ENCODE measurements at regions not wholly inside any gene's neighbourhood (a gene's known extent, or its start where the extent isn't known, plus 50 kb on each side); places are given as distances from the start of the nearest gene placed in this dataset.

DNA sequence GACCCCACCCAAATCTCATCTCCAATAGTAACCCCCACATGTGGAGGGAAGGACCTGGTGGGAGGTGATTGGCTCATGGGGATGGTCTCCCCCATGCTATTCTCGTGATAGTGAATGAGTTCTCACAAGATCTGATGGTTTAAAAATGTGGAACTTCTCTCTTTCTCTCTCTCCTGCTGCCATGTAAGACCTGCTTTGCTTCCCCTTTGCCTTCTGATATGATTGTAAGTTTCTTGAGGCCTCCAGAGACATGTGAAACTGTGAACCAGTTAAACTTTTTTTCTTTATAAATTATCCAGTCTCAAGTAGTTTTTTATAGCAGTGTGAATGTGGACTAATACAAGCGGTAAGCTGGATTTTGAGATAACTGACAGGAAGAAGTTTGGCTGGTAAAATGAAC lies 60.3 kb upstream of the MBNL1 start:
- no peaks in the 10 kb centered on the region for H3K36me3 Mint-ChIP-seq
- ATAC-seq = no peak
- no peaks in the 10 kb centered on the region for H3K27me3 Mint-ChIP-seq (ENCODE audit: low read depth)
- ChIA-PET CTCF (no interaction called here), POLR2A (no interaction called here)
- TF ChIP-seq ETV6 (CRISPR knock-in tag; IDR thresholded peaks at IDR 0.05) = no peak
- TF ChIP-seq ZNF423 (CRISPR knock-in tag; IDR thresholded peaks at IDR 0.05) = no peak
- TF ChIP-seq, protein P1, sequence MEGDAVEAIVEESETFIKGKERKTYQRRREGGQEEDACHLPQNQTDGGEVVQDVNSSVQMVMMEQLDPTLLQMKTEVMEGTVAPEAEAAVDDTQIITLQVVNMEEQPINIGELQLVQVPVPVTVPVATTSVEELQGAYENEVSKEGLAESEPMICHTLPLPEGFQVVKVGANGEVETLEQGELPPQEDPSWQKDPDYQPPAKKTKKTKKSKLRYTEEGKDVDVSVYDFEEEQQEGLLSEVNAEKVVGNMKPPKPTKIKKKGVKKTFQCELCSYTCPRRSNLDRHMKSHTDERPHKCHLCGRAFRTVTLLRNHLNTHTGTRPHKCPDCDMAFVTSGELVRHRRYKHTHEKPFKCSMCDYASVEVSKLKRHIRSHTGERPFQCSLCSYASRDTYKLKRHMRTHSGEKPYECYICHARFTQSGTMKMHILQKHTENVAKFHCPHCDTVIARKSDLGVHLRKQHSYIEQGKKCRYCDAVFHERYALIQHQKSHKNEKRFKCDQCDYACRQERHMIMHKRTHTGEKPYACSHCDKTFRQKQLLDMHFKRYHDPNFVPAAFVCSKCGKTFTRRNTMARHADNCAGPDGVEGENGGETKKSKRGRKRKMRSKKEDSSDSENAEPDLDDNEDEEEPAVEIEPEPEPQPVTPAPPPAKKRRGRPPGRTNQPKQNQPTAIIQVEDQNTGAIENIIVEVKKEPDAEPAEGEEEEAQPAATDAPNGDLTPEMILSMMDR (IDR thresholded peaks at IDR 0.05) = no peak
- TF ChIP-seq ATF6 (CRISPR knock-in tag; IDR thresholded peaks at IDR 0.05) = no peak
- TF ChIP-seq TP53 (CRISPR knock-in tag; IDR thresholded peaks at IDR 0.05) = no peak
- TF ChIP-seq ZNF138 (CRISPR knock-in tag; conservative IDR thresholded peaks at IDR 0.05) = no peak
- TF ChIP-seq, protein P2, sequence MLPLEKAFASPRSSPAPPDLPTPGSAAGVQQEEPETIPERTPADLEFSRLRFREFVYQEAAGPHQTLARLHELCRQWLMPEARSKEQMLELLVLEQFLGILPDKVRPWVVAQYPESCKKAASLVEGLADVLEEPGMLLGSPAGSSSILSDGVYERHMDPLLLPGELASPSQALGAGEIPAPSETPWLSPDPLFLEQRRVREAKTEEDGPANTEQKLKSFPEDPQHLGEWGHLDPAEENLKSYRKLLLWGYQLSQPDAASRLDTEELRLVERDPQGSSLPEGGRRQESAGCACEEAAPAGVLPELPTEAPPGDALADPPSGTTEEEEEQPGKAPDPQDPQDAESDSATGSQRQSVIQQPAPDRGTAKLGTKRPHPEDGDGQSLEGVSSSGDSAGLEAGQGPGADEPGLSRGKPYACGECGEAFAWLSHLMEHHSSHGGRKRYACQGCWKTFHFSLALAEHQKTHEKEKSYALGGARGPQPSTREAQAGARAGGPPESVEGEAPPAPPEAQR (CRISPR knock-in tag; IDR thresholded peaks at IDR 0.05) = no peak
- TF ChIP-seq JAZF1 (CRISPR knock-in tag; IDR thresholded peaks at IDR 0.05) = no peak
- TF ChIP-seq E2F4 (CRISPR knock-in tag; IDR thresholded peaks at IDR 0.05; ENCODE audit: borderline replicate concordance, low read depth) = no peak
- DNase-seq (ENCODE audit: low spot score) = no peak
- H3K9me3 Mint-ChIP-seq = no peaks in the 10 kb centered on the region
- no peak overlapping the region for H3K27ac Mint-ChIP-seq
- peaks cover 23% of the 10 kb centered on the region for H3K4me1 Mint-ChIP-seq
- H3K4me3 Mint-ChIP-seq = no peak overlapping the region

DNA sequence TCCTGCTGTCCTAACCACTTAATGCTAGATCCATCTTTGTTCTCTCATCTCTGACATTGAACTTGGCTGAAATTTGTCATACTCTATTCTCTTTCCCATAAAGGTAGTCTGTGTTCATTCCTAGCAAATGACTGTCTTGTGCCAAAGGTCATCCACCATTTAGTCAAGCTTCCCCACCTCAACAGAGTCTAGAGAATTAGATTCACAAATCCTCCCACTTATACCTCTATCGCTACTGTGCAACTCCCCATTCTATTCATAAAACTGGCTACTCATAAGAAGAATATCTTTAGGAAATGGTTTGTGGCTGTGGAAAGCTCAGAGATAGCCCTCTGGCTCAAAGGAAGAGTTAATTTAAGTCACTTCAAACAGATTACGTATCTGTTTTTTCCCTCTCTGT lies 59.7 kb upstream of the MBNL1 start:
- ATAC-seq (no peak), DNase-seq (ENCODE audit: low spot score) (no peak)
- ChIA-PET CTCF (no interaction called here), POLR2A (no interaction called here)
- no peak overlapping the region for H3K27ac Mint-ChIP-seq
- peaks cover 22% of the 10 kb centered on the region for H3K4me1 Mint-ChIP-seq
- no peaks in the 10 kb centered on the region for H3K9me3 Mint-ChIP-seq
- no peaks in the 10 kb centered on the region for H3K27me3 Mint-ChIP-seq (ENCODE audit: low read depth)
- no peak overlapping the region for H3K4me3 Mint-ChIP-seq
- H3K36me3 Mint-ChIP-seq = no peaks in the 10 kb centered on the region
- no peak for TF ChIP-seq TEAD4 (CRISPR knock-in tag; IDR thresholded peaks at IDR 0.05)
- TF ChIP-seq PRDM15 (CRISPR knock-in tag; IDR thresholded peaks at IDR 0.05) = no peak
- no peak for TF ChIP-seq SOX15 (CRISPR knock-in tag; IDR thresholded peaks at IDR 0.05)
- TF ChIP-seq GTF2I (CRISPR knock-in tag; conservative IDR thresholded peaks at IDR 0.05) = no peak
- no peak for TF ChIP-seq PRRX2 (CRISPR knock-in tag; IDR thresholded peaks at IDR 0.05)
- no peak for TF ChIP-seq ESRRA (CRISPR knock-in tag; IDR thresholded peaks at IDR 0.05; ENCODE audit: borderline replicate concordance)
- no peak for TF ChIP-seq ZNF416 (CRISPR knock-in tag; IDR thresholded peaks at IDR 0.05)
- no peak for TF ChIP-seq ZNF317 (CRISPR knock-in tag; IDR thresholded peaks at IDR 0.05; ENCODE audit: borderline replicate concordance, low read depth)
- TF ChIP-seq IRF2 (CRISPR knock-in tag; IDR thresholded peaks at IDR 0.05; ENCODE audit: borderline replicate concordance, low read depth) = no peak
- no peak for TF ChIP-seq ZNF671 (CRISPR knock-in tag; IDR thresholded peaks at IDR 0.05)
- TF ChIP-seq, protein P3, sequence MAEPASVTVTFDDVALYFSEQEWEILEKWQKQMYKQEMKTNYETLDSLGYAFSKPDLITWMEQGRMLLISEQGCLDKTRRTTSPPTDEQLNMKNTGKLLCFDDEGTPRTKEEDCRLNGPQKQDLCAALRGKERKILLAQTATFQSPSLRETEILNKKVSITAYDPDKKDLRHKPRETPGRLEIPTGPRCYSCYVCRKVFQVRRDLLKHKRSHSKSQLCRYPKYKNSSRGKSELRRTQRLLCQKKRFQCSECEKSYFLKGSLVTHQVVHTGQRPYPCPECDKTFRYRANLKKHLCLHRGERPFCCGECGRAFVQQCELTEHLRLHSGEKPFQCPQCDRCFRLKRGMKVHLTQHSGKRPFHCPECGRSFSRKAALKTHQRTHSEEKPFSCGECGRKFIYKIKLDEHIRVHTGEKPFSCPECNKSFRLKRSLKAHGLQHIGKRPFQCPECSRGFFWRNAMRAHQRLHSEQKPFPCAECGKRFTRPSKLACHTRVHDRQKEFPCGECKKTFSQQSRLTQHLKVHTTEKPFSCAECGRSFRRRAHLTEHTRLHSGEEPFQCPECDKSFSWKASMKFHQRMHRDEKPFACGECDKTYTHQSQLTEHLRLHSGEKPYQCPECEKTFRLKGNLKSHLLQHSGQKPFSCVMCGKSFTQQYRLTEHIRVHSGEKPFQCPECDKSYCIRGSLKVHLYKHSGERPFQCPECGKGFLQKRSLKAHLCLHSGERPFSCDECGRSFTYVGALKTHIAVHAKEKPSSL (CRISPR knock-in tag; conservative IDR thresholded peaks at IDR 0.05) = no peak
- no peak for TF ChIP-seq MLX (CRISPR knock-in tag; IDR thresholded peaks at IDR 0.05)
- TF ChIP-seq MAX (CRISPR knock-in tag; IDR thresholded peaks at IDR 0.05) = no peak
- TF ChIP-seq JUN (CRISPR knock-in tag; IDR thresholded peaks at IDR 0.05) = no peak
- TF ChIP-seq EMX1 (CRISPR knock-in tag; IDR thresholded peaks at IDR 0.05) = no peak
